HG02943 (cell line): ENCODE measurements at regions not wholly inside any gene's neighbourhood (a gene's known extent, or its start where the extent isn't known, plus 50 kb on each side); places are given as distances from the start of the nearest gene placed in this dataset.

Experiments
- ATAC-seq: cut with Tn5 transposase; IDR thresholded peaks from one replicate; pipeline ENCODE4 v1.9.1; 2021; ENCODE audit warnings: mild to moderate bottlenecking, low read depth, moderate library complexity; ENCODE audit not compliant: unreplicated experiment

DNA sequence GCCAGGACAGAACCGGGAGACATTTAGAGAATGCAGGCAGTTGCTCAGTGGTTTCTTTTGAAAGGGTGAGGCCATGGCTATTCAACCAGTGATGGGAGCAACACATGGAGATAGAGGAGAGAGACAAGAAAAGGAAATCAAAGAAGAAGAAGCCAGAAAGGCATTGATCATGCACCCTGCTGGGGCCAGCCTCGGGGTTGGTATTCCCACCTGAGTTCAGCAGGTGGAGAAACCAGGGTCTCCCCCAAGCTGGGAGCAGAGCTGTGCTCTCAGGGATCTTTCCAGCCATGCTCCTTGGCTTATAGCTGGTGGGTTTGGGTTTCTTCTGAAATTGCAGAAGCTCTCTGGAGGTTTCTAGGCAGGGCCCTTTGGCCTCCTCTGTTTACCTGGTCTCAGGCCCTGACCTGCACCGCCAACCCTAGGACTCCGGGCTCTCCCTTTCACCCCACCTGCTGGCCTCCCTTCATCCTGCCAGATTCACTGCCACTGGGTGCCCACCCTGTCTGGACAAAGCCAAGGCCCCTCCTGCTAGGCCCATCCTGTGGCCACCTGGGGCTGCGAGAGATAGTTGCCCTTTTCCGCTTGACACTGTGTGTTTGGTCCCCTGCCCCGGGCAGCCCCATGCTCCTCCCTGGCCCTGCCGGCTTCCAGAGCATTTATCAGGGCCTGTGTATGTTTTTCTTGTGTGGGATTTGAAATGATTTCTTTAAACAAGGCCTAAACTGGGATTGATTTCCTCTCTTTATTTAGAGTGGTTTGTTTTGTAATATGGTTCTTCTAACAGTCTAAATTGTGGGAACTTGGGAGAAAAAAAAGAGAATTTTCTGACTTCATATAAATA is 126.7 kb downstream of the DDX1 start:
- ATAC-seq, result no peak

DNA sequence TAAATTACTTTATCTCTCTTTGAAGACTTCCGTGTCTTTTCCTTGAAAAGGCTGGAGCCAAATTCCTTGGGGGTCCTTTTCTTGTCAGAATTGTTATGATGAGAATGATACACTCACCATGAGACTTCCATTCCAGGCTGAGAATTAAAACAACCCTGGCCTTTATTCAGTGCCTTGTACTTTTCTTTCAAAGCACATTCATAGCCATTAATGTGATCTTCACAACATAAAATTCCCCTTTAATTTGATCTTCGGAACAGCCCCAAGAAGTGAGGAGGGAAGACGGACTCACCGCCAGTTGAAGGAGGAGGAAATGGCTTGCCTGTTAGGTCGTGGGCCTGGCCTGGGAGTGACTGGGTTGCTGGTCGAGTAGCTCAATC is 127.3 kb downstream of the DDX1 start:
- ATAC-seq, result no peak

DNA sequence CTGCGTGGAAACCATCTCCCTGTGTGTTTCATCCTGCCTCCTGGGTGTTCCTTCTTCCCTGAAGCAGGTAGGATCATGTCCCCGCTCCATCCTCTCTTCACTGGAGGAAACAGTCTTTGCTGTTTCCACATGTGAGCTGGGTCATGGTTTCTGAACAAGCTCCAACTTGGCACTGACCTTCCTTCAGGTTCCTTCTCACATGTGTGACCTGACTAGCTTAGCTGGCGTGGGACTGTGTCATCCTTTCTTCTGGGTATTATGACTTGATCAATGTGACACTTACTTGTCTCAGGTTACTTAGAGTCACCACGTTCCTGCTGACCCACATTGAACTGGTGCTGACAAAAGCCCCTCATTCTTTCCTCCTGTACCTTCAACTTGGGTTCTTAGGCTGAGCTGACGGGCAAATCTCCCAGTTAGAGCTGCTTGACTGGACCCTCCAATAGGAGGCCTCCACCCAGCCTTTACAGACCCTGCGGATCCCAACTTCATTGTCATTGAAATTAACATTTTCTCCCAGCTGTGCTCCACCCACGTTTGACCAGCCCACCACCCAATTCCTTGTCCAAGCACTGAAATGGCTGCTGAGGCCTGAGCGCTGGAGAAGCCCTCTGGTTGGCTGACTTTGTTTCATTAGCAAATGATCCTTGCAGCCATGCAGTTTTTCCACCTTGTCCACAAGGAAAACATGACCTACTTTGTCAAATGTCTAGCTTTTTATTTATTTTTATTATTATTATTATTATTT is 128.1 kb downstream of the DDX1 start:
- no peak for ATAC-seq

DNA sequence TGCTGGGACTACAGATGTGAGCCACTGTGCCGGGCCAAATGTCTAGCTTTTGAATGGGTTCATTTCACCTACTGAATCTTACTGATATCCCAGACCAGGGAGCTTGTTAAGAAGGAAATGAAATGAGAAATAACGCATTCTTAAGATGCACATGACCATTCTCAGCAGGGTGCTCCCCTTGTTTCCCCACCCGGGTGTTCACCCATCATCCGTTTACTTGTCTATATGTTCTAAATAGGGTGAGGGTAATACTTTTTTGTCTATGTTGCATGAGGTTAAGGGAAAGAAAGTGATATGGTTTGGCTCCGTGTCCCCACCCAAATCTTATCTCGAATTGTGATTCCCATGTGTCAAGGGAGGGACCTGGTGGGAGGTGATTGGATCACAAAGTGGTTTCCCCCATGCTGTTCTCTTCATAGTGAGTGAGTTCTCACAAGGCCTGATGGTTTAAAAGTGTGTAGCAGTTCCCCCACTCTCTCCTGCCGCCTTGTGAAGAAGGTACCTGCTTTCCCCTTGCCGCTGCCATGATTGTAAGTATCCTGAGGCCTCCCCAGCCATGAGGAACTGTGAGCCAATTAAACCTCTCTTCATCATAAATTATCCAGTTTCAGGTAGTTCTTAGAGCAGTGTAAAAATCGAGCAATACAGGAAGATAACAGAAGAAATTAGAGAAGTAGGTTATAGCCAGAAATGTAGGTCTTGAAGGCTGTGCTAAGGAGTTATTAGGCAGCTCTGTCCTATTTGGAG is 129.1 kb downstream of the DDX1 start:
- no peak for ATAC-seq

DNA sequence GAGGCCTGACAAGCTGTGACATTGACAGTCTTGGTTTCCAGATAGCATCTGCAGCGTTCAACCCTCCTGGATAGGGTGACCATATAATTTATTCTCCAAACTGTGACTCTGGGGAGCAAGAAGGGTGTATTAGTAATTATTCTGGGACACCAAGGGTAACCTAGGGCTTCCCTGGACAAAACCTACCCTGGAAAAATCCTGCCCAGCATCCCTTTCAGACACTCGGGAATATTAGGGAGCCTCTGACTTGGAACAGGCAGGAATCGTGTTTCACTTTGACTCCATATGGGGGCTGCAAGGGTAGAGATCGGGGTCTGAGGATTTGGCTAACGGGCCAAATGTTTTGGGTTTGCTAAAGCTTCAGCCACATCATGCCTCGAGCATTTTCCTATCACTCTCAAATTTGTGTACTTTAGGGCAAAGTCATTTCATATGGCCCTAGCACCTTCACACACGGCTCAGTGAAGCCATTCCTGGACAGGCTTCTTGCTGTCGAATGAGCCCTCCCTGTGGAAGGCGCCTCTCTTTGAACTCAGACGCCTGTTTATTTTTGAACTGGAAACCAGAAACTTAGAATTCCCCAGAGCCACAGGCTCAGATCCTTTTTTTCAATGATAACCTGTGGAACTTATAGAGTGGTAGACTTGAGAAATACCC is 129.9 kb downstream of the DDX1 start:
- ATAC-seq, result no peak

DNA sequence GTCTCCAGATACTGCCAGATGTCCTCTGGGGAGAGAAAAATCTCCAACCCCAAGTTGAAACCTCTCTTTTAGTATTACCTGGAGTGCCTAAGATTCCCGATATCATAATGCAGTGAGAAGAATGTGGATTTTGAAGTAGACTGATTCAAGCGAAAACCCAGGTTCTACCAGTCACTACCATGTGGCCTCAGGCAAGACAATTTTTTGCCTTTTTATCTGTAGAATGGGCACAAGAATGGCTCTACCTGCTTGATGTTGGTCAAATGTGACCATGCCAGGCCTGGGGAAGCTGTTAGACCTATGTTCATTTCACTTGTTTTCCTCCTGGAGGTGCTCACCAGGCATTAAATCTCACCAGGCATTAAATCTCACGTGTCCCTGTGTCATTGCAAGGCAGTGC is 131.3 kb downstream of the DDX1 start:
- ATAC-seq, result no peak

DNA sequence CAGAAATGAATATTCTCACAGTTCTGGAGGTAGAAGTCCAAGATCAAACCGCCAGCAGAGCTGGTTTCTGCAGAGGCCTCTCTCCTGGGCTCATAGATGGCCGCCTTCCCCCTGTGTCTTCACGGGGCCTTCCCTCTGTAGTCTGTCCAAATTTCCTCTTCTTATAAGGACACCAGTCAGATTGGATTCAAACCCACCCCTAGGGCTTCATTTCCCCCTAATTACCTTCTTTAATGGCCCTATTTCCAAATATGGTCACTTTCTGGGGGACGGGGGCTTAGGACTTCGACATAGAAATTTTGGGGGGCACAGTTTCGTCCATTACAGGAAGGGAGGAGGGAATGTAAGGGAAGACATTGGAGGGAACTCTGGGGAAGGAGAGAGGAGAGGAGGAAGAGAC is 132.6 kb downstream of the DDX1 start:
- ATAC-seq, result no peak

DNA sequence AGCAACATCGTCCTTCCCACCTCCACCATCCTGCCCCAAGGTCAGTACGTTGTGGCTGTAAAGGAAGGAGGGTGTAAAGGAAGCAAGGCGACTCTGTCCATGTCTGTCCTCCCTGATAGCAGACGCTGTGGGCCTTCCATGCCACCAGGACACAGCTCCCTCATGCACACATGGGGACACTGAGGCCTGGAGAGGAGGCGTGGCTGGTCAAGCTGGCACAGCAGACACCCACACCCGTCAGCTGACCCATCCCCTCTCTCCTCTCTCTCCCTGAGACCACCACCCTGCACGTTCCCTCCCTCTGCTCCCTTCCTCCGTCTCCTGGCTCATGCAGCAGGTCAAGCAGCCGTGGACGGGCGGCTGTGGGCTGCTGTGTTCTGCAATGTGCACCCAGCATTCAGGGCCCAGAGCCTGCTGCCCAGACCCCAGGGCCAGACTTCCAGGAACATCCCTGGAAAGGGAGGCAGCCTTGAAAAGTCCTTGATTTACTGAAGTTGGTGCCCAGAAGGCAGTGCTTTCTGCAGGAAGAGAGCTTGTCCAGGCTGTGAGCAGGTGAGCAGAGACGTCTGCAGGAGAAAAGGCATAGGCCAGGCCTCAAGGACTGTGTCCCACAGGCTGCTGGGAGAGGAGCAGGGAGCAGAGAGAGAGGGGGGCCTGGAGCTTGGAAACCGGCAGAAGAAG is 133.6 kb downstream of the DDX1 start:
- ATAC-seq, result no peak

DNA sequence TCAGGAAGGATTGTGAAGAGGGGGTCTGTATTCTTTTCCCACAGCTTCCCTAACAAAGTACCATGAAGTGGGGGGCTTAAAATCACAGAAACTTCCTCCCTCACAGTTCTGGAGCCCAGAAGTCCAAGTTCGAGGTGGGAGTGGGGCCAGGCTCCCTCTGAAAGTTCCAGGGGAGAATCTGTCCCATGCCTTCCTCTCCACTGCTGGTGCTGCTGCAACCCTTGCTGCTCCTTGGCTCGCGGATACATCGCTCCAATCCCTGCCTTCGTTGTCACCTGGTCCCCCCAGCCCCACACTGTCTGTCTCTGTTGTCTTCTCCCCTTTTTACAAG is 134.1 kb downstream of the DDX1 start:
- no peak for ATAC-seq

DNA sequence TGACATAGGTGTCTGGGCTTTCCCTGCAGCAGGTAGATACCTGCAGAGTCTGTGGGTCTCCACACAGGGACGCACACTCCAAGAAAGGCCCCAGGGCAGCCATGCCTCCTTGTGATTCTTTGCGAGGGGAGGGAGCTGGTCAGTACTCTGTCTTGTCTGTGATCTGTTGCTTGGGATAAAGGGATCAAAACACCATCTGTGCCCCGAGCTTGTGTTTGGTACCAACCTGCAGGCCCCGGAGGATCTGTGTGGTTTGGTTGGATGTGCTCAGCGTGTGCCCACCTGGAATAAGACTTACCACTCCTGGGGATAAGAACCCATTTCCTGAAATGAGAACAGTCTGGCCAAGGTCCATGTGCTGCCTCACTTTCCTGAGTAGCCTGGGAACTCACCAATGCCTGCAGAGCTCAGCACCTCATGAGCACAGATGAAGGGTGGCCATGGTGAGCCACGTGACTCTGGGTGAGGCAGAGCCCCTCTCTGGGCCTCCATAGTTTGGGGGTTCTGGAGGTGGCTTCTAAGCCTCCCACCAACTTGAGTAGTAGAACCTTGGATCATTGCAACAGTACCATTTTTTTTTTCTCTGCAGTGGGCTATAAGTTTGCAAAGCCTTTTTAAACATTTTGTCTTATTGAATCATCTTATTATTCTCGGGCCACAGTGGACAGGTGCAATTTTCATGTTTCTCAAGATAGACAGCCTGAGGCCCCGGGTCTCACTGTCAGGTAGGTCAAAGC is 134.8 kb downstream of the DDX1 start:
- no peak for ATAC-seq

DNA sequence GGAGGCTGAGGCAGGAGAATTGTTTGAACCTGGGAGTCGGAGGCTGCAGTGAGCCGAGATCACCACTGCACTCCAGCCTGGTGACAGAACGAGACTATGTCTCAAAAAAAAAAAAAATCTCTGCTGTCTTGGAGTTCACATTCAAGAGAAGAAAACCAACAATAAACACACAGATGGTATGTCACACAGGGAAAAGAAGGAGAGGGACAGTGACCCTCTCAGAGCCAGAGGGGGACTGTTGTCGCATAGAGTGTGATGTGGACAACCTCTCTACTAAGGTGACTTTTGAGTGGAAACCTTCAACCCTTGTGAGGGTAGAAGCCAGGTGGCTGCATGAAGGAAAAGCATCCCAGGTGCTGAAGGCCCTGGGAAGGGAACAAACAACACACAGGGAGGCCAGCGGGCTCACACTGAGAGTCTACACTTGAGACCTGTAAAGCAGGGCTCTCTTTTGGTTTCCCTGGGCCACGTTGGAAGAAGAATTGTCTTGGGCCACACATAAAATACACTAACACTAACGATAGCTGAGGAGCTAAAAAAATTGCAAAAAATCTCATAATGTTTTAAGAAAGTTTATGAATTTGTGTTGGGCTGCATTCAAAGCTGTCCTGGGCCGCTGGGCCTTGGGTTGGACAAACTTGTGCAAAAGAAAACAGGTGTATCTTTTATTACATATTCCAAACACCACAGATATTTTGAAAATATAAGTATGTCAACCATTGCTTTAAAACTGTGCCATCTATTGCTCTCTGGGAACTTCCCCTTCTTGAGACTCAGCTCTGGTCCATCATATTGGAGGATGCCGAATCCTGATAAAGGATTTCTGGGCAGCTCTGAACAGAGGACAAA is 136.0 kb downstream of the DDX1 start:
- ATAC-seq, result no peak

DNA sequence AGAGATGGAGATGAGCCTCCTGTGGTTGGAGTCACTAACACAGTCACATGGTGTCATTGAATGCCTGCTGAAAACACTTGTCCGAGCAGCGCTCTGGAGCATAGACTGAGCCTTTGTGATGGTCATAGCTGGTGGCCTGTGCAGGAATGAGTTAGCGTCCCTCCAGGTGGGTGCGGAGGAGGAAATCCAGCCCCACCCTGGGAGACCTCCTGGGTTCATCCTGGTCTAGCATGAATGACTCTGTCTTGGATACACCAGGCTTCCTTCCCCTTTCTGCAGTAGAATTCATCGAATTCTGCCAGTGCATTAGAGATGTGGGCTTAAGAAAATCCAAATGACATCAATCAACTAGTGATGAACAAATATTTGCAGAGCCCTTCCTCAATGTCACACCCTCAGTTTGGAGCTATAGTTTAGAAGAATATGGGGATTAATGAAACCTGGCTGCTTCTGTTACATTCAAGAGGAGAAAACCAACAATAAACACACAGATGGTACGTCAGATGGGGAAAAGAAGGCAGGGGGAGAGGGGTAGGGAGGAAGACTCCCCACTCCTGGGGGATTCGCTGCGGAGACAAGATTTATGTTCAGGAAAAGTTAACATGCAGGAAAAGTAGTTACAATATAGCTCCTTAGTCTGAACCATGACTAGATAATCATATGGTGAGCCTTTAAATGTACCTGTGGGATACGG is 136.7 kb downstream of the DDX1 start:
- no peak for ATAC-seq

DNA sequence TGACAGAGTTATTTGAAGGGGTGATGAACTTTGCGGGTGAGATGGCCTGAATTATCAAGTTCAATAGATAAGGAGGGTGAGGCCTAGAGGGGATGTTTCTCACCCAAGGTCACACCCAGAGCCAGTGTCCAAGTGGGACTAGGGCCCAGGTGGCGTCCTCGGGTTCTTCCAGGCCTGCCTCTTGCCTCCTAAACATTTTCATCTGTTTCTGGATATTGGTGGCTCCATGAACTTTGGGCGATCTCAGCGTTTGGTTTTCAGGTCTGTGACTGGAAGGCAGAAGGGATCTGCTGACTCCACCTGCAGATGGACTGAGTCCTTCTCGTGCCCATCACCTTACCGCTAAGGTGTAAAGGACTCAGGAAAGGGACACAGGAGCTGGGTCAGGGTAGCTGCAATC is 137.3 kb downstream of the DDX1 start:
- no peak for ATAC-seq

DNA sequence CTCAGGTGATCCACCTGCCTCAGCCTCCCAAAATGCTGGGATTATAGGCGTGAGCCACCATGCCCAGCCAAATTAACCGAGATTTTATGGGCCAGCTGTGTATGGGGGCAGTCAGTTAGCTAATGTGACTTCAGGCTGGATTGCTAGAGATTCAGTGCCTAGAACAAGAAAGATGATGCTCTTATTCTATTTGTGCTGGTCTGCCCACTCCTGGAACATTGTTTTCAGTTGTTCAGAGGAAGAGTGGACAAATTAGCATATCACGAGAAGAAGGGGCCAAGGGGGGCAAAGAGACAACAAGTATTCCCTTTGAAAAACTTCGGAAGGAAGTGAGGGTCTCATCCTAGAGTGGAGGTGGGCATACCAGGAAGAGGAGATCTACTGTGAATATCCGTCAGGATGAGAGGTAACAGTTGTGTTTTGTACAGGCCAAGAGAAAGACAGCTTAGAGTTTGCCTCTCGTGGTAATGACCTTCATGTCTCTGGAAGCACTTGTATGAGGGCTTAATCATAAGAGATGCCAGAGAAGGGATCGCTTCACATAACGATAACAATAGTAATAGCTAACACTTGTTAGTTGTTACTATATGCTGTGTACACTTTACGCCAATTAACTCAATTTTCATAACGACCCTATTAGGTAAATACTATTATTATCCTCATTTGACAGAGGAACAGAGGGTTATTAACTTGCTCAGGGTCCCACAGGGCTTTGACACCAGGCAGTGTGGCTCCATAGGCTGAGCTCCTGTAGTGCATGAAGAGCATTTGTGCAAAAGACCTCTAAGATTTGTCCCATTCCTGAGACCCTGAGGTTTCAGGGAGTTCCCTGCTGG is 138.3 kb downstream of the DDX1 start:
- peak; percentile 3 for ATAC-seq

DNA sequence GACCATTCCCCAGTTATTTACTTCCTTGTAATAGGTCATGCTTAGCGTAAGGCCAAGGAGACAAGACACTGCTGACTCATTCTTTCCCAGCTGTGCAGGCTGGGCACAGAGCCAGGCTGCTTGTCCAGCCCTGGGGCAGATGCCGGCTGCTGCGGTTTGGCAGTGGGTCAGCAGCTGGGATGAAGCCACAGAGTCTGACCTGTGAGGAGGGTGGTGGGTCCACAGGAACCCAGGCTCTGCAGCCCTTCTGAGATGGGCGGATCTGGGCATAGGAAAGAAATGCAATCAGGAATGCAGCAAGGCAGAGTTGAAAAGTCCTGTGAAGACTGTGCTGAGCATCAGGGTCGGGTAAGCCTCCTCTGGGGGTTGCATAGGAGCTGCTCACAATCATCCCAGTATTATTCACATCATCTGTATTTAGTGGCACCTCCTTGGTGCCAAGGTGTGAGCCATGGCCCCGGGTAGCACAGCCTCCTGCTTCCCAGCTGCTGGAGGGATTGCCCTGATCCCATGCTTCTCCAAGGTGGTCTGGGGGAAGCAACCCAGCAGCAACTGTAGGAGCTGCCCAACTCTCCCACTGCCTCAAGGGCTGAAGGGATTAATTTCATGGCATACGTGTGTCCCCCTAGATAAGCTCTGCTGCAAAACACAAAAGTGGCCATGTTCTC is 139.0 kb downstream of the DDX1 start:
- peak; percentile 44 for ATAC-seq

DNA sequence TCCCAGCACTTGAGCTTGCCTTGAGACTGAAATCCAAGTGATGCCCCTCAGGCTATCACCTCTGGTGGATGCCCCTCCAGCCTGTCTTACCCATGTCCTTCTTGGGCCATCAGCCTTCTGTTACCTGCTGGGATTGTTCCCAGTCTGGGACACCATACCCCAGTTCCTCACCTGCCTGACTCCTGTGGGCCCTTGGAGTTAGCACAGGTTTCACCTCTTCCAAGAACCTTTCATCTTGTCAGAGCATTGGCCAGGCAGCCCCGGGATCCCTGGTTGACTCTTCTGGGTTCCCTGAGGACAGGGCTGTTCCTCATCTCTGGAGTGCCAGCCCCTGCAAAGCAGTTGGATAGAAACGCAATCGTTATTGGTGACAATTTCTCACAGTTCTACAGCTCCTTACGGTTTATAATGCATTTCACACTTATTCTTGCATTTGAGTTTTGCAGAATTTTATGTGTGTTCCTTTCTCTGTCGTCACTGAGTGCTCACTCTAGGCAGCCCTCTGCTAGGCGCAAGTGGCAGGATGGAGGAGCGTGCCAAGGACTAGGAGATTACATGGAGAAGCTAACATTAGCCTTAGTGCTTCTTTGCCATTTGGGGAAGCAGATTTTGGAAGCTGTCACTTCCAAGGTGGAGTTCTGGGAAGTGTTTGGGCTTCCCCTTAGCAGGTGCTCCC is 139.7 kb downstream of the DDX1 start:
- no peak for ATAC-seq
